GM23338 (cell line): ENCODE measurements at regions not wholly inside any gene's neighbourhood (a gene's known extent, or its start where the extent isn't known, plus 50 kb on each side); places are given as distances from the start of the nearest gene placed in this dataset.
A peak's percentile ranks its signal among the peaks of the same experiment; 100 is the strongest.

ENCODE experiments used
- ATAC-seq: fragments of 200-7000 bp; cut with Tn5 transposase; 3 replicates; pipeline ENCODE4 v1.9.1; 2020
- DNase-seq: peaks from one replicate; pipeline ENCODE4 v3.0.0-alpha.2; 2015; ENCODE audit warnings: low spot score
- H2AFZ ChIP-seq: fragments of 200-600 bp; sonication (generic); 2 replicates; pipeline ENCODE4 v1.8.0; 2016; ENCODE audit warnings: antibody characterized with exemption, mild to moderate bottlenecking, moderate library complexity
- H3F3A ChIP-seq: fragments of 200-600 bp; sonication (generic); replicated peaks from 2 replicates; pipeline ENCODE4 v1.8.0; 2017; ENCODE audit warnings: antibody characterized with exemption, mixed run types, low read depth
- H3K27ac ChIP-seq: fragments of 200-600 bp; sonication (generic); 2 replicates; pipeline ENCODE4 v1.6.1; 2016; ENCODE audit warnings: low read depth
- H3K27me3 ChIP-seq: fragments of 200-600 bp; sonication (generic); 2 replicates; pipeline ENCODE4 v1.8.0; 2016; ENCODE audit warnings: mild to moderate bottlenecking, mixed run types, moderate library complexity; ENCODE audit not compliant: insufficient read depth
- H3K36me3 ChIP-seq: fragments of 200-600 bp; sonication (generic); 2 replicates; pipeline ENCODE4 v1.8.0; 2016; ENCODE audit warnings: mild to moderate bottlenecking; ENCODE audit not compliant: insufficient read depth
- H3K4me1 ChIP-seq: fragments of 200-600 bp; sonication (generic); 2 replicates; pipeline ENCODE4 v1.8.0; 2016; ENCODE audit warnings: mild to moderate bottlenecking, moderate library complexity; ENCODE audit not compliant: insufficient read depth
- H3K4me2 ChIP-seq: fragments of 200-600 bp; sonication (generic); 2 replicates; pipeline ENCODE4 v1.7.1; 2017; ENCODE audit warnings: mixed run types
- H3K4me3 ChIP-seq: fragments of 200-600 bp; sonication (generic); 2 replicates; pipeline ENCODE4 v1.6.1; 2016; ENCODE audit warnings: mixed run types
- H3K79me2 ChIP-seq: fragments of 200-600 bp; sonication (generic); replicated peaks from 2 replicates; pipeline ENCODE4 v1.8.0; 2017; ENCODE audit warnings: mild to moderate bottlenecking; ENCODE audit not compliant: insufficient read depth
- H3K9me2 ChIP-seq: fragments of 200-600 bp; sonication (generic); 2 replicates; pipeline ENCODE4 v1.8.0; 2017; ENCODE audit not compliant: insufficient read depth
- H4K20me1 ChIP-seq: fragments of 200-600 bp; sonication (generic); replicated peaks from 2 replicates; pipeline ENCODE4 v1.8.0; 2017; ENCODE audit warnings: mild to moderate bottlenecking; ENCODE audit not compliant: insufficient read depth
- H3K27ac Mint-ChIP-seq: 2 replicates; pipeline ENCODE4 v1.8.0; 2020; ENCODE audit warnings: inconsistent platforms, mild to moderate bottlenecking, moderate library complexity, mixed read lengths
- H3K27me3 Mint-ChIP-seq: 3 replicates; pipeline ENCODE4 v1.8.0; 2022; ENCODE audit warnings: low read depth, mild to moderate bottlenecking, moderate library complexity, mixed read lengths, inconsistent platforms; ENCODE audit not compliant: insufficient read depth, poor library complexity
- H3K36me3 Mint-ChIP-seq: 3 replicates; pipeline ENCODE4 v1.8.0; 2021; ENCODE audit warnings: low read depth, mild to moderate bottlenecking, inconsistent platforms, moderate library complexity, mixed read lengths
- H3K4me1 Mint-ChIP-seq: 3 replicates; pipeline ENCODE4 v1.8.0; 2020; ENCODE audit warnings: mild to moderate bottlenecking, inconsistent platforms, mixed read lengths
- H3K4me3 Mint-ChIP-seq: 3 replicates; pipeline ENCODE4 v1.8.0; 2021; ENCODE audit warnings: moderate library complexity, mild to moderate bottlenecking, inconsistent platforms, mixed read lengths
- H3K9me3 Mint-ChIP-seq: 3 replicates; pipeline ENCODE4 v1.8.0; 2020; ENCODE audit warnings: moderate library complexity, mild to moderate bottlenecking, inconsistent platforms, mixed read lengths
- CREB1 ChIP-seq: fragments of 250-450 bp; sonication (Bioruptor Pico); IDR thresholded peaks from 2 replicates; pipeline ENCODE4 v1.5.0; 2020; ENCODE audit warnings: low read depth, mild to moderate bottlenecking, moderate library complexity
- CTCF ChIP-seq, 2 experiments: fragments of 200-600 bp in 1 of 2; sonication (generic) in 1 of 2; conservative IDR thresholded peaks; 2 replicates each; pipeline versions ENCODE4 v1.5.1 to v1.6.1; 2016 to 2017; ENCODE audit warnings: antibody characterized with exemption in 2 of 2, low read depth in 2 of 2, mild to moderate bottlenecking in 2 of 2, moderate library complexity in 1 of 2
- ETS1 ChIP-seq: IDR thresholded peaks from 2 replicates; pipeline ENCODE4 v1.6.1; 2016; ENCODE audit warnings: antibody characterized with exemption
- POLR2AphosphoS5 ChIP-seq: IDR thresholded peaks from 2 replicates; pipeline ENCODE4 v1.6.1; 2016; ENCODE audit warnings: antibody characterized with exemption, low read depth
- STAT1 ChIP-seq: IDR thresholded peaks from one replicate; pipeline ENCODE4 v1.6.1; 2016; ENCODE audit warnings: antibody characterized with exemption; ENCODE audit not compliant: unreplicated experiment
- ZNF114 ChIP-seq: fragments of 250-450 bp; sonication (Bioruptor Pico); IDR thresholded peaks from 2 replicates; pipeline ENCODE4 v1.5.0; 2020; ENCODE audit warnings: mild to moderate bottlenecking, moderate library complexity
- ZNF462 ChIP-seq: fragments of 250-450 bp; sonication (Bioruptor Pico); IDR thresholded peaks from 2 replicates; pipeline ENCODE4 v1.5.0; 2020; ENCODE audit warnings: mild to moderate bottlenecking, moderate library complexity

GRCh38 chr15:89003865-89004725 is 84.2 kb upstream of the ABHD2 start:
- peaks cover 46% of the 10 kb centered on the region for H3K4me1 ChIP-seq
- H4K20me1 ChIP-seq = no peaks in the 10 kb centered on the region
- H3F3A ChIP-seq = peaks cover 5% of the 10 kb centered on the region; the same call in 1 of the 2 replicates
- DNase-seq (peak; percentile 89), ATAC-seq (peak; percentile 95)
- no peaks in the 10 kb centered on the region for H3K9me2 ChIP-seq
- H3K36me3 Mint-ChIP-seq = peaks cover 24% of the 10 kb centered on the region
- H3K4me3 Mint-ChIP-seq = no peak overlapping the region; the same call in 2 of the 3 replicates
- H3K4me3 ChIP-seq = no peak overlapping the region
- no peaks in the 10 kb centered on the region for H3K79me2 ChIP-seq
- H3K4me2 ChIP-seq = peak overlapping the region; percentile 40; the same call in 1 of the 2 replicates
- peak overlapping the region; percentile 24; the same call in 1 of the 2 replicates for H3K27ac Mint-ChIP-seq
- no peaks in the 10 kb centered on the region for H3K27me3 ChIP-seq
- no peak overlapping the region for H2AFZ ChIP-seq
- H3K9me3 Mint-ChIP-seq = peaks cover 3% of the 10 kb centered on the region; the same call in 1 of the 3 replicates
- peaks cover 56% of the 10 kb centered on the region for H3K4me1 Mint-ChIP-seq
- peak; percentile 56 to 83 for TF ChIP-seq CTCF (conservative IDR thresholded peaks at IDR 0.05; ENCODE audit: low read depth in 2 of 2)
- TF ChIP-seq ZNF462 (CRISPR knock-in tag) = peak; percentile 7; the same call in 1 of the 2 replicates
- no peak for TF ChIP-seq STAT1
- TF ChIP-seq POLR2AphosphoS5 = peak; percentile 15; the same call in 1 of the 2 replicates
- TF ChIP-seq CREB1 (CRISPR knock-in tag) = no peak
- no peak for TF ChIP-seq ZNF114 (CRISPR knock-in tag)
- TF ChIP-seq ETS1 = no peak
- no peaks in the 10 kb centered on the region for H3K36me3 ChIP-seq
- H3K27ac ChIP-seq = 0 out of 2 replicates have a peak overlapping the region, but pooled peaks have one; percentile 39
- H3K27me3 Mint-ChIP-seq = peaks cover 15% of the 10 kb centered on the region
